Stomach (tissue), 4 donors: ENCODE measurements at regions not wholly inside any gene's neighbourhood (a gene's known extent, or its start where the extent isn't known, plus 50 kb on each side); places are given as distances from the start of the nearest gene placed in this dataset.

ENCODE experiments used
- EP300 ChIP-seq: sonication (generic); formaldehyde crosslinking; IDR thresholded peaks from one replicate; pipeline ENCODE4 v1.6.1; 2017; ENCODE audit warnings: antibody characterized with exemption
- POLR2A ChIP-seq, 4 donors: fragments of 450-650 bp; IDR thresholded peaks; one replicate each; pipeline ENCODE4 v1.6.1; 2016; ENCODE audit warnings: antibody characterized with exemption in 4 of 4, control low read depth in 2 of 4, mild to moderate bottlenecking in 1 of 4, moderate library complexity in 1 of 4
- POLR2AphosphoS5 ChIP-seq, 3 donors: sonication (generic); formaldehyde crosslinking; IDR thresholded peaks; one replicate each; pipeline ENCODE4 v1.6.1; 2016; ENCODE audit warnings: antibody characterized with exemption in 3 of 3
- TF ChIP-seq, protein P1 (sequence below), 7 experiments: fragments of 450-650 bp in 4 of 7; fragments of 200-600 bp in 3 of 7; sonication (generic) in 3 of 7; IDR thresholded peaks; one replicate each; pipeline ENCODE4 v1.5.1; 2016 to 2019; ENCODE audit warnings: antibody characterized with exemption in 7 of 7, control low read depth in 2 of 7, mild to moderate bottlenecking in 1 of 7

- TF ChIP-seq POLR2A (IDR thresholded peaks at IDR 0.05) (no peak), EP300 (no peak), POLR2AphosphoS5 (IDR thresholded peaks at IDR 0.05) (no peak)
- TF ChIP-seq, protein P1, sequence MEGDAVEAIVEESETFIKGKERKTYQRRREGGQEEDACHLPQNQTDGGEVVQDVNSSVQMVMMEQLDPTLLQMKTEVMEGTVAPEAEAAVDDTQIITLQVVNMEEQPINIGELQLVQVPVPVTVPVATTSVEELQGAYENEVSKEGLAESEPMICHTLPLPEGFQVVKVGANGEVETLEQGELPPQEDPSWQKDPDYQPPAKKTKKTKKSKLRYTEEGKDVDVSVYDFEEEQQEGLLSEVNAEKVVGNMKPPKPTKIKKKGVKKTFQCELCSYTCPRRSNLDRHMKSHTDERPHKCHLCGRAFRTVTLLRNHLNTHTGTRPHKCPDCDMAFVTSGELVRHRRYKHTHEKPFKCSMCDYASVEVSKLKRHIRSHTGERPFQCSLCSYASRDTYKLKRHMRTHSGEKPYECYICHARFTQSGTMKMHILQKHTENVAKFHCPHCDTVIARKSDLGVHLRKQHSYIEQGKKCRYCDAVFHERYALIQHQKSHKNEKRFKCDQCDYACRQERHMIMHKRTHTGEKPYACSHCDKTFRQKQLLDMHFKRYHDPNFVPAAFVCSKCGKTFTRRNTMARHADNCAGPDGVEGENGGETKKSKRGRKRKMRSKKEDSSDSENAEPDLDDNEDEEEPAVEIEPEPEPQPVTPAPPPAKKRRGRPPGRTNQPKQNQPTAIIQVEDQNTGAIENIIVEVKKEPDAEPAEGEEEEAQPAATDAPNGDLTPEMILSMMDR (IDR thresholded peaks at IDR 0.05): no peak
Observed at GRCh38 chr20:51854921-51855320, 52.6 kb upstream of the SALL4 start.
